ENCODE measurements at regions not wholly inside any gene's neighbourhood (a gene's known extent, or its start where the extent isn't known, plus 50 kb on each side); places are given as distances from the start of the nearest gene placed in this dataset.
A peak's percentile ranks its signal among the peaks of the same experiment; 100 is the strongest.

- peak; percentile 64 for TF ChIP-seq CTCF (IDR thresholded peaks at IDR 0.05)
- Mint-ChIP-seq H3K9me3 (no peaks in the 10 kb centered on the region), H3K4me1 (peaks cover 12% of the 10 kb centered on the region), H3K36me3 (ENCODE audit: low read depth) (no peaks in the 10 kb centered on the region), H3K27me3 (ENCODE audit: low read depth, poor library complexity) (peaks cover 31% of the 10 kb centered on the region), H3K4me3 (peak overlapping the region; percentile 34), H3K27ac (no peak overlapping the region)
- peak; percentile 81 for DNase-seq
These were observed 56.4 kb upstream of the ARRDC4 start for GRCh38 chr15:97903971-97904572.

- Mint-ChIP-seq H3K27me3 (ENCODE audit: low read depth, poor library complexity) (peaks cover 22% of the 10 kb centered on the region), H3K4me3 (no peak overlapping the region), H3K36me3 (ENCODE audit: low read depth) (no peaks in the 10 kb centered on the region), H3K4me1 (peaks cover 16% of the 10 kb centered on the region), H3K9me3 (no peaks in the 10 kb centered on the region), H3K27ac (no peak overlapping the region)
- TF ChIP-seq CTCF (IDR thresholded peaks at IDR 0.05) = peak; percentile 92
- DNase-seq = peak; percentile 78
These were observed 51.1 kb upstream of the ARRDC4 start for GRCh38 chr15:97909291-97909891.
